ENCODE measurements at regions not wholly inside any gene's neighbourhood (a gene's known extent, or its start where the extent isn't known, plus 50 kb on each side); places are given as distances from the start of the nearest gene placed in this dataset.

DNA sequence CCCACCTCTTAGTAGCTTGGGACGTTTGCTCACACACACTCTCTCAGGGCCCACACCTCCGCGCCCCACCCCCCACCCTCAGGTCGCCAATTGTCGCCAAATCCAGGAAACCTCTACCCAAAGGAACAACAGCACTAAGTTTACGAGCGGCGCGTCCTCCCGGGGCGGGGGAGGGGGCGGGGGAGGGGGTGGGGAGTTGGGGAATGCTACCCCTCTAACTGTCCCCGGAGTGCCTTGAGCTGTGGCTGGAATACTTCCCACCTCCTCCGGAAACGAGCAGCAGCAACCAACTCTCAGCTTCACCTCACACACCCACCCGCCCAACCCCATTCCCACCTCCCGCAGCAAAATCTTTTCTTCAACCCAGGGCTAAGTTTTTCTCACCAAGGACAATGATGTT is 135.6 kb upstream of the ZIC3 start:
- intact Hi-C loops (cut with micrococcal nuclease): no loop called here
- Histone ChIP-seq H3K4me1 (ENCODE audit: insufficient read depth, low read length) (peaks cover 11% of the 10 kb centered on the region), H3K27me3 (ENCODE audit: insufficient read depth, low read length) (peaks cover 4% of the 10 kb centered on the region), H3K27ac (ENCODE audit: low read depth, low read length) (no peak overlapping the region), H3K9me3 (ENCODE audit: control insufficient read depth in 1 of 2, low read length in 2 of 2) (no peaks in the 10 kb centered on the region), H3K4me3 (ENCODE audit: low read length in 2 of 2) (no peak overlapping the region), H3K36me3 (ENCODE audit: insufficient read depth, low read length) (no peaks in the 10 kb centered on the region)
- ChIA-PET POLR2A (ENCODE audit: partially characterized antibody) (no interaction called here), CTCF (ENCODE audit: partially characterized antibody) (no interaction called here)
- Mint-ChIP-seq H3K27me3 (peaks cover 13 to 15% of the 10 kb centered on the region in 2 donors), H3K9me3 (peaks cover 0 to 12% (median 5%) of the 10 kb centered on the region in 8 donors), H3K36me3 (no peaks in the 10 kb centered on the region), H3K27ac (no peak overlapping the region), H3K4me3 (no peak overlapping the region), H3K4me1 (peaks cover 2 to 11% (median 7%) of the 10 kb centered on the region in 4 donors)
- no peak for DNase-seq

DNA sequence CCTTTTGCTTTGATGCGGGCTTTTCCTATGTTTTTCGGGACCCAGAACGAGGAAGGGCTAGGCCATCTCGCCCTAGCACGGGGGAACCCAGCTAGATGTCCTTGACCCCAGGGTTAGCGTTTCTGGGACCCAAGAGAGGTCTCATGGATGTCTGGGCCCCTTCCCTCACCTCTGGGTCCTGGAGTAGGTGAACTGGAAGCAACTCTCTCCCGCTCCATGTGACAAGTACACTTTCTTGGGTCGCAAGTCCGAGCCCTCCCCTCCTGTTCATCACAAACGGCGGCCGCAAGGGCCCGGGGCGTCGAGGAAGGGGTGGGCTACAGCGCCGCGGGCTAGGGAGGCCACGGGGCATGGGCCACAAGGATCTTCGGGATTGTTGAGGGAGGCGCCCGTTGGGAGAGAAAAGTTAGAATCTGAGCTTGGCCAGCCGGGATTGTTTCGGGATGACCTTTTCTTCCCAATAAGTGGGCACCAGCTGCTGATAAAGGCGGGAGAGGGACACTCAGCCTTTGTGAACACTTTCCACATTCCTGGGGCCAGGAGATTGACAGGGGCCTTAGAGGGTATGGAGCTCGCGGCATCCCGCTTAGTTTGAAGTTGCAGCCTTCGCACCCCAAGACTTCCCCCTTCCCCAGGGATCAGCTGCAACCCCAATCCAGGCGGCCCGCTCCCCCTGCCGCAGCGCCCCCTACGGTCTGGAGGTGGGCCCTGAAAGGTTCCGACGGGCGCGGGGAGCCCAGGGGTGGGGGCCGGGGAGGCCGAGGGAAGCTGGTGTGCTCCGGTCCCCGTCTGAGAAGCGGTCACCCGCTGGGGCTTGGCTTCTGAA is 136.9 kb upstream of the ZIC3 start:
- ChIA-PET POLR2A (ENCODE audit: partially characterized antibody) (no interaction called here), CTCF (ENCODE audit: partially characterized antibody) (no interaction called here)
- Histone ChIP-seq H3K4me1 (ENCODE audit: insufficient read depth, low read length) (peaks cover 11% of the 10 kb centered on the region), H3K9me3 (ENCODE audit: control insufficient read depth in 1 of 2, low read length in 2 of 2) (no peaks in the 10 kb centered on the region), H3K27me3 (ENCODE audit: insufficient read depth, low read length) (peaks cover 4% of the 10 kb centered on the region), H3K4me3 (ENCODE audit: low read length in 2 of 2) (no peak overlapping the region), H3K27ac (ENCODE audit: low read depth, low read length) (no peak overlapping the region), H3K36me3 (ENCODE audit: insufficient read depth, low read length) (no peaks in the 10 kb centered on the region)
- Mint-ChIP-seq H3K27ac (no peak overlapping the region), H3K9me3 (peaks cover 0 to 10% (median 5%) of the 10 kb centered on the region in 8 donors), H3K27me3 (peaks cover 21% of the 10 kb centered on the region in 2 donors), H3K4me1 (peaks cover 2 to 11% (median 7%) of the 10 kb centered on the region in 4 donors), H3K4me3 (peak overlapping the region in 6 of 8 donors; percentile 31 to 80 (median 73)), H3K36me3 (no peaks in the 10 kb centered on the region)
- intact Hi-C loops (cut with micrococcal nuclease): no loop called here
- no peak for DNase-seq

DNA sequence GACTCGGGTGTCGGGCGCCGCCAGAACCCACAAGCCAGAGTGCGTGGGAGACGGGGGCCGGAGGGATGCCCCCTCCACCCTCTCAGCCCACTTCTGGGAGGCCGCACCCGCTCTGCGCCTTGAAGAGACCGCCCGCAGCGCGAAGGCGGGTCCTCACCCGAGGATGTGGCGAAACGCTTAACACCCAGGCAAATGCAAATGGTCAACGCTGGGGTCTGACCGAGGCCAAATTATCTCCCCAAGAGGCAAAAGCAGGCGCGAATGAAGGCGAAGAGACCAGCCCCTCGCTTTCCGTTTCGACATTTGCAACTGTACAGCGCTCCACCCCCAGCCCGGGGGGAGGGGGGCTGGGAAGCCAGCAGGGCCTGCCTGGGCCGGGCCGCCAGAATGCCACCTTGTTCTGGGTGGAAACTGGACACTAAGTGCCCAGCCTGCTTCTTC is 137.7 kb upstream of the ZIC3 start:
- Mint-ChIP-seq H3K27me3 (peaks cover 22 to 24% of the 10 kb centered on the region in 2 donors), H3K27ac (no peak overlapping the region), H3K9me3 (peaks cover 0 to 10% (median 5%) of the 10 kb centered on the region in 8 donors), H3K4me1 (peaks cover 2 to 11% (median 7%) of the 10 kb centered on the region in 4 donors), H3K4me3 (peak overlapping the region; percentile 67 to 82 (median 76)), H3K36me3 (no peaks in the 10 kb centered on the region)
- Histone ChIP-seq H3K27me3 (ENCODE audit: insufficient read depth, low read length) (peaks cover 4% of the 10 kb centered on the region), H3K4me3 (ENCODE audit: low read length in 2 of 2) (peak overlapping the region in 1 of 2 donors; percentile 19), H3K36me3 (ENCODE audit: insufficient read depth, low read length) (no peaks in the 10 kb centered on the region), H3K4me1 (ENCODE audit: insufficient read depth, low read length) (peaks cover 11% of the 10 kb centered on the region), H3K9me3 (ENCODE audit: control insufficient read depth in 1 of 2, low read length in 2 of 2) (no peaks in the 10 kb centered on the region), H3K27ac (ENCODE audit: low read depth, low read length) (no peak overlapping the region)
- DNase-seq: no peak
- intact Hi-C loops (cut with micrococcal nuclease): no loop called here
- CTCF ChIA-PET (ENCODE audit: partially characterized antibody): no interaction called here
- POLR2A ChIA-PET (ENCODE audit: partially characterized antibody): no interaction called here

DNA sequence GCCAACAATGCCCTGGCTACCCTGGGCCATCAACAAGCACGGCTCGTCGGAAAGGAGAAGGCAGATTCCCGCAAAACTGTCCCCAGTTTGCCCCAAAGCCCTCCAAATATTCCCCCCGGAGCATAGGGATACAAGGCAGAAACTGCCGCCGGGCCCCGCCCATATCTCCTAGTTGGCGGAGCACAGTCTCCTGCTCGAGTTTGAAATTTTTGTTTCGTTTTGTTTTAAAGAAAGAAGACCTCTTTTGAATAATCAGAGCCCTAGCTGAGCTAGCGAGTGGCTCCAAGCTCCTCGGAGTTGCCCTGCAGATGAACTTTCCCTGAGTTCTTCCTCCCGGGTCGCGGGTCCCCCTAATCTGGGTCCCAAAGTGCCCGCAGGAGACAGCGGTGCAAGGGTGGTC is 138.1 kb upstream of the ZIC3 start:
- POLR2A ChIA-PET (ENCODE audit: partially characterized antibody): no interaction called here
- H3K27ac ChIP-seq (ENCODE audit: low read depth, low read length): no peak overlapping the region
- H3K4me3 ChIP-seq (ENCODE audit: low read length in 2 of 2): peak overlapping the region in 1 of 2 donors; percentile 19

DNA sequence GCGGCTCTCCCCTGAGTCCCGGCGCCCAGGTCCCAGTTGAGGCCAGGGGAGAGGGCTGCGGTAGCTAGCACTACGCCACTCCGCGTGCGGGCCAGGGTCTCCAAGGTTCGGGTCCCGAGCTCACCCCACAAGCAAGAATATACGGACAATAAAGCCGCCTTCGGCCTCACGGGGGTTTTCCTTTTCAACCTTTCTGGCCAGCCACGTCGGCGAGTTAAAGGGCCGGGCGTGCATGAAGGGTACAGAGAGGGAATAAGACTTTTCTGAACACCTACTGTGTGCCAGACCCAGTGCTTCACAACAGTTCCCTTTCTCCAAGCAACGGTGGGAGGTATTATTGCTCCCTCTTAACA is 138.5 kb upstream of the ZIC3 start:
- H3K4me1 ChIP-seq (ENCODE audit: insufficient read depth, low read length): peaks cover 11% of the 10 kb centered on the region
- Mint-ChIP-seq H3K4me3 (peak overlapping the region; percentile 67 to 82 (median 76)), H3K27ac (no peak overlapping the region), H3K4me1 (peaks cover 2 to 11% (median 7%) of the 10 kb centered on the region in 4 donors), H3K36me3 (no peaks in the 10 kb centered on the region), H3K27me3 (peaks cover 24 to 26% of the 10 kb centered on the region in 2 donors), H3K9me3 (peaks cover 0 to 9% (median 5%) of the 10 kb centered on the region in 8 donors)
- H3K9me3 ChIP-seq (ENCODE audit: control insufficient read depth in 1 of 2, low read length in 2 of 2): no peaks in the 10 kb centered on the region
- POLR2A ChIA-PET (ENCODE audit: partially characterized antibody): no interaction called here
- no peak for DNase-seq
- intact Hi-C loops (cut with micrococcal nuclease): no loop called here
- H3K27ac ChIP-seq (ENCODE audit: low read depth, low read length): no peak overlapping the region
- H3K4me3 ChIP-seq (ENCODE audit: low read length in 2 of 2): no peak overlapping the region
- H3K36me3 ChIP-seq (ENCODE audit: insufficient read depth, low read length): no peaks in the 10 kb centered on the region
- CTCF ChIA-PET (ENCODE audit: partially characterized antibody): no interaction called here
- peaks cover 4% of the 10 kb centered on the region for H3K27me3 ChIP-seq (ENCODE audit: insufficient read depth, low read length)

More for the DNA sequence above, 138.1 kb upstream of the ZIC3 start:
- CTCF ChIA-PET (ENCODE audit: partially characterized antibody): no interaction called here
- no peaks in the 10 kb centered on the region for H3K36me3 Mint-ChIP-seq
- peak overlapping the region; percentile 67 to 82 (median 76) for H3K4me3 Mint-ChIP-seq
- H3K27me3 Mint-ChIP-seq: peaks cover 24 to 26% of the 10 kb centered on the region in 2 donors
- intact Hi-C loops (cut with micrococcal nuclease): no loop called here
- peaks cover 0 to 10% (median 5%) of the 10 kb centered on the region in 8 donors for H3K9me3 Mint-ChIP-seq
- peaks cover 11% of the 10 kb centered on the region for H3K4me1 ChIP-seq (ENCODE audit: insufficient read depth, low read length)
- H3K27me3 ChIP-seq (ENCODE audit: insufficient read depth, low read length): peaks cover 4% of the 10 kb centered on the region
- DNase-seq: no peak
- no peaks in the 10 kb centered on the region for H3K36me3 ChIP-seq (ENCODE audit: insufficient read depth, low read length)
- H3K4me1 Mint-ChIP-seq: peaks cover 2 to 11% (median 7%) of the 10 kb centered on the region in 4 donors
- H3K9me3 ChIP-seq (ENCODE audit: control insufficient read depth in 1 of 2, low read length in 2 of 2): no peaks in the 10 kb centered on the region
- H3K27ac Mint-ChIP-seq: no peak overlapping the region

DNA sequence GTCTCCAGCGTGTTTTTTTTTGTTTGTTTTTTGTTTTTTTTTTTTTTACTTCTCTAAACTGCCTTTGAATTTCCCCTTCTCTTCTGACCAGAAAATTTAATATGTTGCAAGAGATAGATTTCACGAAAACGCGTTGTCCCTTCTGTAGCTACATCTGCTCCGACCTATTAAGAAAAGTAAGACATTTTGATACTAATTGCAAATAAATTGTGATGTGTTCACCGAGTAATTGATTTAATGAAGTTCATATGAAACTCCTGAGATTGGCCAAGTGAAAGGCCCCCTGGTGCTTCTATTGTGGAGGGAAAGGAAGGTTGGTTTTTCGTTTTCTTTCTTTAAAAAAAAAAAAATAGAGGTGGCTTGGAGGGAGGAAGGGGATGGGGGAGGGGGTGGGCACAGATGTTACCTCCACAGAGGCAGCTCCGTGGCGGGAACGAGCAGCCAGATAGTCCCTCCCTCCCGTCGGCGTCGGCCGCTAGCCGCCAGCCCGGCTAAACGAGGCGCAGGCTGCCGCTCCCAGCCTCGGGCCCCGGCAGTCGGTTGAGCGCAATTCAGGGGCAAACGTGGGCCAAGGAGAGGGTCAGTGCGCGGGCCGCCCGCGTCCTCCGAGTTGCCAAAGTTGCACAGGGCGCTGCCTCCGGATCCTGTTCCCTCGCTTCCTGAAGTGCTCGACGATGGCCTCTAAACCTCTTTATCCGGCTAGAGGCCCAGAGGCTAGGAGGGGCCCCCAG is 139.1 kb upstream of the ZIC3 start:
- Mint-ChIP-seq H3K27me3 (peaks cover 27 to 29% of the 10 kb centered on the region in 2 donors), H3K4me1 (peaks cover 2 to 11% (median 7%) of the 10 kb centered on the region in 4 donors), H3K36me3 (no peaks in the 10 kb centered on the region), H3K4me3 (peak overlapping the region in 5 of 8 donors; percentile 9 to 82 (median 46)), H3K9me3 (peaks cover 0 to 9% (median 5%) of the 10 kb centered on the region in 8 donors), H3K27ac (no peak overlapping the region)
- H3K27ac ChIP-seq (ENCODE audit: low read depth, low read length): no peak overlapping the region
- intact Hi-C loops (cut with micrococcal nuclease): no loop called here
- POLR2A ChIA-PET (ENCODE audit: partially characterized antibody): no interaction called here
- CTCF ChIA-PET (ENCODE audit: partially characterized antibody): no interaction called here
- no peak for DNase-seq
- no peaks in the 10 kb centered on the region for H3K36me3 ChIP-seq (ENCODE audit: insufficient read depth, low read length)
- peaks cover 11% of the 10 kb centered on the region for H3K4me1 ChIP-seq (ENCODE audit: insufficient read depth, low read length)
- H3K27me3 ChIP-seq (ENCODE audit: insufficient read depth, low read length): peaks cover 4% of the 10 kb centered on the region
- H3K9me3 ChIP-seq (ENCODE audit: control insufficient read depth in 1 of 2, low read length in 2 of 2): no peaks in the 10 kb centered on the region
- no peak overlapping the region for H3K4me3 ChIP-seq (ENCODE audit: low read length in 2 of 2)

DNA sequence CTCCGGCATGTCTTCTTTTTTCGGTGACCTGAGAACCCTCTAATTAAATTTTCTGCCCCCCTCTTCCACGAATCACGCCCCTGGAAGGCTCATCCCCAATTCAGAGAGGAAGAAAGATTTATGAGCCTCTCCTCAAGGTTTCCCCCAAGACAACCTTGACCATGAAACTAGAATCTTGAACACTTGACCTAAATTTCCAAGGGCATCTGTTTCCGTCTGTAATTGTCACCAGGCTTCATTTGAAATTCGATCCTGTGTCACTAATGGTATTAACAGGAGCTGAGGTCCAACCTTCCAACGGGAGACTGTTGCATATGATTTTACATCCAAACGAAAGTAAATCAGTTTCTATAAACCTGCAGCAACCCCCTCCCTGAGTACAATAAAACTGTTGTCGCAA is 139.9 kb upstream of the ZIC3 start:
- DNase-seq: no peak
- no peak overlapping the region for H3K27ac ChIP-seq (ENCODE audit: low read depth, low read length)
- H3K27me3 ChIP-seq (ENCODE audit: insufficient read depth, low read length): peaks cover 4% of the 10 kb centered on the region
- H3K4me1 ChIP-seq (ENCODE audit: insufficient read depth, low read length): peaks cover 11% of the 10 kb centered on the region
- H3K27ac Mint-ChIP-seq: peak overlapping the region in 1 of 7 donors; percentile 73
- no peak overlapping the region for H3K4me3 ChIP-seq (ENCODE audit: low read length in 2 of 2)
- no peaks in the 10 kb centered on the region for H3K9me3 ChIP-seq (ENCODE audit: control insufficient read depth in 1 of 2, low read length in 2 of 2)
- H3K36me3 ChIP-seq (ENCODE audit: insufficient read depth, low read length): no peaks in the 10 kb centered on the region
- H3K4me1 Mint-ChIP-seq: peaks cover 2 to 11% (median 7%) of the 10 kb centered on the region in 4 donors
- no peaks in the 10 kb centered on the region for H3K36me3 Mint-ChIP-seq
- ChIA-PET CTCF (ENCODE audit: partially characterized antibody) (no interaction called here), POLR2A (ENCODE audit: partially characterized antibody) (no interaction called here)
- intact Hi-C loops (cut with micrococcal nuclease): no loop called here
- H3K4me3 Mint-ChIP-seq: peak overlapping the region in 3 of 8 donors; percentile 15 to 60 (median 21)
- H3K27me3 Mint-ChIP-seq: peaks cover 20 to 26% of the 10 kb centered on the region in 2 donors
- peaks cover 0 to 7% (median 4%) of the 10 kb centered on the region in 8 donors for H3K9me3 Mint-ChIP-seq

All from CD4-positive, alpha-beta memory T cell (primary cell).